ENCODE measurements at regions not wholly inside any gene's neighbourhood (a gene's known extent, or its start where the extent isn't known, plus 50 kb on each side); places are given as distances from the start of the nearest gene placed in this dataset.

DNA sequence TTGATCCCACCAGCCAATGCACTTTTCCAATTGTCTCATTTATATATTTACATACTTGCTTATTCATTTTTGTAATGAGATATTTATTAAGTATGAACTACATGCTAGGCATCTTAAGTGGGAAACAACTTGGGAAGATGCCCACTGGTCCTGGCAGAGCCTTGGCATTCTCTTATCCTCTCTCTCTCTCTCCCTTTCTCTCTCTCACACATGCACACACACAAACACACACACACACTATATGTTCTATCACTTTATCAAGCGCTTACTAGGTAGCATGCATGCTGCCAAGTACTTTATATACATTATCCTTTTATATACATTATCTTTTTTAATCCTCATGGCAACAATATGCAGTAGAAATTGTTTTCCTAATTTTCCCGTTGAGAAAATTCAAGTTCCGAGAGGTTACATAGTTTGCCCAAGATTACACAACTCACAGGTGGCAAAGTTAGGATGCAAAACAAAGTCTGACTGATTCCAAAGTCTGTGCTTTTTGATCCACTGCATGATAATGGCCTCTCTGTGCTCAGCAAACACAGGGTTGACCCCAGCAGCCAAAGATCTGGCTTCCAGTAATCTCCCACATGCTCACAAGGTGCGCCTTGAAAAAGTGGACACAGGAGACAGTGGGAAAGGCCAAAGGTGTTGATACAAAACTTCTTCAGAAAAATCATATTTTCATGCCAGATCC, 173.1 kb upstream of the KLF3 start:
- TF ChIP-seq, protein P1, sequence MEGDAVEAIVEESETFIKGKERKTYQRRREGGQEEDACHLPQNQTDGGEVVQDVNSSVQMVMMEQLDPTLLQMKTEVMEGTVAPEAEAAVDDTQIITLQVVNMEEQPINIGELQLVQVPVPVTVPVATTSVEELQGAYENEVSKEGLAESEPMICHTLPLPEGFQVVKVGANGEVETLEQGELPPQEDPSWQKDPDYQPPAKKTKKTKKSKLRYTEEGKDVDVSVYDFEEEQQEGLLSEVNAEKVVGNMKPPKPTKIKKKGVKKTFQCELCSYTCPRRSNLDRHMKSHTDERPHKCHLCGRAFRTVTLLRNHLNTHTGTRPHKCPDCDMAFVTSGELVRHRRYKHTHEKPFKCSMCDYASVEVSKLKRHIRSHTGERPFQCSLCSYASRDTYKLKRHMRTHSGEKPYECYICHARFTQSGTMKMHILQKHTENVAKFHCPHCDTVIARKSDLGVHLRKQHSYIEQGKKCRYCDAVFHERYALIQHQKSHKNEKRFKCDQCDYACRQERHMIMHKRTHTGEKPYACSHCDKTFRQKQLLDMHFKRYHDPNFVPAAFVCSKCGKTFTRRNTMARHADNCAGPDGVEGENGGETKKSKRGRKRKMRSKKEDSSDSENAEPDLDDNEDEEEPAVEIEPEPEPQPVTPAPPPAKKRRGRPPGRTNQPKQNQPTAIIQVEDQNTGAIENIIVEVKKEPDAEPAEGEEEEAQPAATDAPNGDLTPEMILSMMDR (conservative IDR thresholded peaks at IDR 0.05): no peak
- no peak for TF ChIP-seq ZFX (IDR thresholded peaks at IDR 0.05)

All from C4-2B (cell line).